ENCODE measurements at regions not wholly inside any gene's neighbourhood (a gene's known extent, or its start where the extent isn't known, plus 50 kb on each side); places are given as distances from the start of the nearest gene placed in this dataset.

GRCh38 chr4:96103086-96103485, 263.2 kb downstream of the PDHA2 start:
- Histone ChIP-seq H3K9me3 (ENCODE audit: low read length) (no peaks in the 10 kb centered on the region), H3K79me2 (ENCODE audit: insufficient read depth, low read length) (no peaks in the 10 kb centered on the region), H3K9me2 (ENCODE audit: low read depth, low read length) (no peaks in the 10 kb centered on the region), H3K27ac (ENCODE audit: low read depth, low read length, poor library complexity, severe bottlenecking) (no peak overlapping the region), H4K20me1 (ENCODE audit: insufficient read depth, low read length) (no peaks in the 10 kb centered on the region), H3F3A (ENCODE audit: insufficient read depth, low read length) (no peaks in the 10 kb centered on the region), H2AFZ (ENCODE audit: low read length) (no peak overlapping the region), H3K36me3 (ENCODE audit: insufficient read depth, low read length) (no peaks in the 10 kb centered on the region), H3K4me2 (ENCODE audit: low read length) (no peak overlapping the region), H3K4me1 (ENCODE audit: insufficient read depth, low read length, severe bottlenecking) (no peaks in the 10 kb centered on the region), H3K27me3 (ENCODE audit: insufficient read depth, low read length) (no peaks in the 10 kb centered on the region), H3K4me3 (ENCODE audit: low read depth, low read length, poor library complexity, severe bottlenecking) (no peak overlapping the region), H3K9ac (ENCODE audit: low read length) (no peak overlapping the region)
- TF ChIP-seq EZH2 (IDR thresholded peaks at IDR 0.05; ENCODE audit: borderline replicate concordance, low read length) = no peak
- no peak for TF ChIP-seq CTCF (IDR thresholded peaks at IDR 0.05; ENCODE audit: low read length)

- H3K27me3 ChIP-seq (ENCODE audit: insufficient read depth, low read length) = no peaks in the 10 kb centered on the region
- no peak for TF ChIP-seq EZH2 (IDR thresholded peaks at IDR 0.05; ENCODE audit: borderline replicate concordance, low read length)
- TF ChIP-seq CTCF (IDR thresholded peaks at IDR 0.05; ENCODE audit: low read length) = no peak
- no peak overlapping the region for H3K4me2 ChIP-seq (ENCODE audit: low read length)
- no peak overlapping the region for H3K27ac ChIP-seq (ENCODE audit: low read depth, low read length, poor library complexity, severe bottlenecking)
- H3K9me3 ChIP-seq (ENCODE audit: low read length) = no peaks in the 10 kb centered on the region
- H3K9ac ChIP-seq (ENCODE audit: low read length) = no peak overlapping the region
- no peak overlapping the region for H3K4me3 ChIP-seq (ENCODE audit: low read depth, low read length, poor library complexity, severe bottlenecking)
- H3K9me2 ChIP-seq (ENCODE audit: low read depth, low read length) = no peaks in the 10 kb centered on the region
- no peaks in the 10 kb centered on the region for H3F3A ChIP-seq (ENCODE audit: insufficient read depth, low read length)
- no peaks in the 10 kb centered on the region for H4K20me1 ChIP-seq (ENCODE audit: insufficient read depth, low read length)
- no peaks in the 10 kb centered on the region for H3K79me2 ChIP-seq (ENCODE audit: insufficient read depth, low read length)
- no peaks in the 10 kb centered on the region for H3K36me3 ChIP-seq (ENCODE audit: insufficient read depth, low read length)
- no peak overlapping the region for H2AFZ ChIP-seq (ENCODE audit: low read length)
- no peaks in the 10 kb centered on the region for H3K4me1 ChIP-seq (ENCODE audit: insufficient read depth, low read length, severe bottlenecking)
Measured at GRCh38 chr4:96108146-96108545, 268.3 kb downstream of the PDHA2 start.

GRCh38 chr4:96112631-96113030, 272.7 kb downstream of the PDHA2 start:
- H3K79me2 ChIP-seq (ENCODE audit: insufficient read depth, low read length) = no peaks in the 10 kb centered on the region
- no peak overlapping the region for H2AFZ ChIP-seq (ENCODE audit: low read length)
- no peaks in the 10 kb centered on the region for H3K9me3 ChIP-seq (ENCODE audit: low read length)
- no peaks in the 10 kb centered on the region for H3K27me3 ChIP-seq (ENCODE audit: insufficient read depth, low read length)
- H3K4me3 ChIP-seq (ENCODE audit: low read depth, low read length, poor library complexity, severe bottlenecking) = no peak overlapping the region
- H3F3A ChIP-seq (ENCODE audit: insufficient read depth, low read length) = no peaks in the 10 kb centered on the region
- no peaks in the 10 kb centered on the region for H3K4me1 ChIP-seq (ENCODE audit: insufficient read depth, low read length, severe bottlenecking)
- H3K27ac ChIP-seq (ENCODE audit: low read depth, low read length, poor library complexity, severe bottlenecking) = no peak overlapping the region
- H4K20me1 ChIP-seq (ENCODE audit: insufficient read depth, low read length) = no peaks in the 10 kb centered on the region
- TF ChIP-seq EZH2 (IDR thresholded peaks at IDR 0.05; ENCODE audit: borderline replicate concordance, low read length) = no peak
- TF ChIP-seq CTCF (IDR thresholded peaks at IDR 0.05; ENCODE audit: low read length) = no peak
- H3K36me3 ChIP-seq (ENCODE audit: insufficient read depth, low read length) = no peaks in the 10 kb centered on the region
- no peak overlapping the region for H3K4me2 ChIP-seq (ENCODE audit: low read length)
- H3K9ac ChIP-seq (ENCODE audit: low read length) = no peak overlapping the region
- H3K9me2 ChIP-seq (ENCODE audit: low read depth, low read length) = no peaks in the 10 kb centered on the region
